ENCODE measurements at regions not wholly inside any gene's neighbourhood (a gene's known extent, or its start where the extent isn't known, plus 50 kb on each side); places are given as distances from the start of the nearest gene placed in this dataset.

- no peak for TF ChIP-seq CTCF (conservative IDR thresholded peaks at IDR 0.05; ENCODE audit: low read depth, low read length)
- H2AFZ ChIP-seq (ENCODE audit: low read depth) = no peak overlapping the region
These were observed 104.7 kb upstream of the GSE1 start for GRCh38 chr16:85508388-85508787.

GRCh38 chr16:85508993-85509392, 104.1 kb upstream of the GSE1 start:
- no peaks in the 10 kb centered on the region for H3K36me3 ChIP-seq (ENCODE audit: insufficient read depth)
- no peaks in the 10 kb centered on the region for H3K4me1 ChIP-seq (ENCODE audit: low read depth, poor library complexity, severe bottlenecking)
- TF ChIP-seq CTCF (conservative IDR thresholded peaks at IDR 0.05; ENCODE audit: low read depth, low read length) = no peak
- peaks cover 94% of the 10 kb centered on the region for H3K27me3 ChIP-seq (ENCODE audit: insufficient read depth, low read depth)
- no peak overlapping the region for H3K4me3 ChIP-seq (IDR thresholded peaks at IDR 0.05; ENCODE audit: insufficient read depth, low read depth, low read length)
- no peaks in the 10 kb centered on the region for H4K20me1 ChIP-seq (ENCODE audit: insufficient read depth)
- H3K9ac ChIP-seq = no peak overlapping the region
- no peak overlapping the region for H2AFZ ChIP-seq (ENCODE audit: low read depth)
- no peak overlapping the region for H3K4me2 ChIP-seq
- H3K79me2 ChIP-seq (ENCODE audit: insufficient read depth, low read depth) = no peaks in the 10 kb centered on the region
- no peak overlapping the region for H3K27ac ChIP-seq

More at GRCh38 chr16:85508388-85508787, 104.7 kb upstream of the GSE1 start:
- Histone ChIP-seq H4K20me1 (ENCODE audit: insufficient read depth) (no peaks in the 10 kb centered on the region), H3K9ac (no peak overlapping the region), H3K4me1 (ENCODE audit: low read depth, poor library complexity, severe bottlenecking) (no peaks in the 10 kb centered on the region), H3K27ac (no peak overlapping the region), H3K4me2 (no peak overlapping the region), H3K36me3 (ENCODE audit: insufficient read depth) (no peaks in the 10 kb centered on the region), H3K79me2 (ENCODE audit: insufficient read depth, low read depth) (no peaks in the 10 kb centered on the region), H3K4me3 (IDR thresholded peaks at IDR 0.05; ENCODE audit: insufficient read depth, low read depth, low read length) (no peak overlapping the region), H3K27me3 (ENCODE audit: insufficient read depth, low read depth) (peaks cover 94% of the 10 kb centered on the region)

GRCh38 chr16:85510041-85510659, 103.0 kb upstream of the GSE1 start:
- peaks cover 96% of the 10 kb centered on the region for H3K27me3 ChIP-seq (ENCODE audit: insufficient read depth, low read depth)
- no peaks in the 10 kb centered on the region for H3K4me1 ChIP-seq (ENCODE audit: low read depth, poor library complexity, severe bottlenecking)
- TF ChIP-seq CTCF (conservative IDR thresholded peaks at IDR 0.05; ENCODE audit: low read depth, low read length) = no peak
- H3K4me2 ChIP-seq = no peak overlapping the region
- H2AFZ ChIP-seq (ENCODE audit: low read depth) = no peak overlapping the region
- H3K27ac ChIP-seq = no peak overlapping the region
- H3K4me3 ChIP-seq (IDR thresholded peaks at IDR 0.05; ENCODE audit: insufficient read depth, low read depth, low read length) = no peak overlapping the region
- H4K20me1 ChIP-seq (ENCODE audit: insufficient read depth) = no peaks in the 10 kb centered on the region
- H3K79me2 ChIP-seq (ENCODE audit: insufficient read depth, low read depth) = no peaks in the 10 kb centered on the region
- H3K9ac ChIP-seq = no peak overlapping the region
- no peaks in the 10 kb centered on the region for H3K36me3 ChIP-seq (ENCODE audit: insufficient read depth)

DNA sequence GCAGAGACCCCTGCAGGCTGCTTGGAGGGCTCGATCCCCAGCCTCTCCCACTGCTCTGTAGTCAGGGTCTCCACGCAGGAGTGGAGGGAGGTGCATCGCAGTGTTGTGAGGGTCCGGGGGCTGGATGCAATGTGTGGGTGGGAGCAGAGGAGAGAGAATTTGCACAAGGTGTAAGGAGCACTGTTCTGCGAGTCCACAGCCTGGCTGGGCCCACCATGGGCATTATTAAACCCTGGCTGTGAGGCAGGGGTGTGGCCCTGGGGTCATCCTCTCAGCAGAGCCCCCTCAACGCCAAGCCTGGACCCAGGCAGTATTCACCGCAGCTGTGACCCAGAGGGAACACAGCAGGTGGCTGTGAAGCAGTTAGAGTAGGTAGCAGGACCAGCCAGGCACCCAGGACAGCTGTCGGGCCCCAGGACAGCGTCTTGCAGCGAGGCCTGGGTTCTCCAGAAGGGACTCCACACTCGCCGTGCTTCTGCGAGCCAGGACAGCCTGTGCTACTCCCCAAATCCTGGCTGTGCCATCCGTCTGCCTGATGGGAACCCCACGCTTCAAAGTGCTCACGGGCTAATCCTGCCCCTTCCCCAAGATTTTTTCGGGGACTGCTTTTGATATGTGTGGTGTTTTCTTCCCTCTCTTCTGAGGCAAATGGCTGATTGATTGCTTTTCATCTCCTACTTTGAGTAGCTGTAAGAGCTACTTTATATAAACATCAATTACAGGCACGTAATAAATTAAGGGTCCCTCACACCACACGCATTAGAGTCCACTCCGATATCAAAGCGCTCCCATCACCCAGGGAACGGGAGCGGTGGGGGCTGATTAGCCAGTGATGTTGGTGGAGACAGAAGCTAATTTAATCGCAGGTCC, 100.9 kb upstream of the GSE1 start:
- H3K4me1 ChIP-seq (ENCODE audit: low read depth, poor library complexity, severe bottlenecking) = no peaks in the 10 kb centered on the region
- no peaks in the 10 kb centered on the region for H3K79me2 ChIP-seq (ENCODE audit: insufficient read depth, low read depth)
- H3K4me2 ChIP-seq = no peak overlapping the region
- peaks cover 92% of the 10 kb centered on the region for H3K27me3 ChIP-seq (ENCODE audit: insufficient read depth, low read depth)
- H3K27ac ChIP-seq = no peak overlapping the region
- H3K9ac ChIP-seq = no peak overlapping the region
- no peak for TF ChIP-seq CTCF (conservative IDR thresholded peaks at IDR 0.05; ENCODE audit: low read depth, low read length)
- H3K36me3 ChIP-seq (ENCODE audit: insufficient read depth) = no peaks in the 10 kb centered on the region
- H2AFZ ChIP-seq (ENCODE audit: low read depth) = no peak overlapping the region
- H3K4me3 ChIP-seq (IDR thresholded peaks at IDR 0.05; ENCODE audit: insufficient read depth, low read depth, low read length) = no peak overlapping the region
- H4K20me1 ChIP-seq (ENCODE audit: insufficient read depth) = no peaks in the 10 kb centered on the region

Data from KMS-11 (cell line).